Stimulated activated CD4-positive, alpha-beta T cell treated with anti-CD3 and anti-CD28 coated beads, TNF-alpha, amount 100 ng/mL, for 48 hours (primary cell): ENCODE measurements at regions not wholly inside any gene's neighbourhood (a gene's known extent, or its start where the extent isn't known, plus 50 kb on each side); places are given as distances from the start of the nearest gene placed in this dataset.
"Not testable (repeated sequence)": the region's sequence is repeated elsewhere in the genome, so short reads cannot be mapped to it uniquely, and the experiment has no call there.

ENCODE experiments used
- DNase-seq, 3 donors: peaks; one replicate each; pipeline ENCODE4 v3.0.0-alpha.2; 2020; ENCODE audit warnings: low read depth in 3 of 3

DNA sequence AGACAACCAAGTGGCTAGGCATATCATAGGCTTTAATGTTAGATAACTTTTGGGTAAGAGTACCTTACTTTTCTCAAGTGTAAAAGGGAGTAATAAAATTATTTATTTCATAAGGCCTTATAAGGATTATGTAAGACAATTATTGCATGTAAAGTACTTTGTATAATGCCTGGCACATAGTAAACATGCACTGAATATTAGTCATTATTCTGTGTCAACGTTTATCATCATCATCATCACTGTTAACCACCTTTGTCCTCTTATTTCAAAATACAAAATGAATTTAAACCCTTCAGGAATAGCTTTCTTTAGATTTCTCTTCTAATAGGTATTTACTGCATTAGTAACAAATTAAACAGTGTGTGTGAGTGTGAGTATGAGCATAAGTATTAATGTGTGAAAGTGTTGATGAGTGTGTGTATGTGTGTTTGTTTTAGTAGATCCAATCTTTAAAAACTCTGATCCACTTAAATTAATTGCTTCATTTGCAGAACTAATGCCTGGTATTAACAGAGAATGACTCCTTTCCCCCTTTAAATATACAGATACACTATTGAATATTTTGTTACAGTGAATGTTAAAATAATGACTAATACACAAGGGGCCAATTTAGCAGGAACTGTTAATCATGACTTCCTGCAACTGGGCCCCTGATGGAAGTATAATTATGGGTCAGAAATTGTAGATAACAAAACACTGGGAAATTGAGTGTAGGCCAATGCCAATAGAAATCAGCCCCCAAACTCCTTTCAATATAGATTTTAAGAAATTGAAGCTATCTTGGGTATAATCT lies 213.3 kb upstream of the FZD8 start:
- DNase-seq, result no peak

DNA sequence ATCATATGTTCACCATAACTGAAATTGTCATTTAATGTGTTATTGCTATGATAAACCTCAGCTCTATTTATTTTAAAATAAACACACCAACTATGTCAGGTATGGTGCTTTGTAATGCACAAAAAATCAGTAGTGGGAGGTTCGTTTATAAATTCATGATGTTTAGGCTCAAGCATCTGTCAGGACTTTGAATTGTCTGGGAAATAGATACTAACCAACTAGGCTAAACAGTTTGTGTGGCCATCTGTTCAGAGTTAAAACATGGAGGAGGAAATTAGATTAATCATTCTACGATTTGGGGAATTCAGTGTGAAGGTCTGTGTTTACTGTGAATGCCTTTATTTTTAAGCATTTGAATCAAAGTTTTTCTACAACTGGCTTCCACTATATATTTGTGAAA lies 212.6 kb upstream of the FZD8 start:
- DNase-seq, result no peak

DNA sequence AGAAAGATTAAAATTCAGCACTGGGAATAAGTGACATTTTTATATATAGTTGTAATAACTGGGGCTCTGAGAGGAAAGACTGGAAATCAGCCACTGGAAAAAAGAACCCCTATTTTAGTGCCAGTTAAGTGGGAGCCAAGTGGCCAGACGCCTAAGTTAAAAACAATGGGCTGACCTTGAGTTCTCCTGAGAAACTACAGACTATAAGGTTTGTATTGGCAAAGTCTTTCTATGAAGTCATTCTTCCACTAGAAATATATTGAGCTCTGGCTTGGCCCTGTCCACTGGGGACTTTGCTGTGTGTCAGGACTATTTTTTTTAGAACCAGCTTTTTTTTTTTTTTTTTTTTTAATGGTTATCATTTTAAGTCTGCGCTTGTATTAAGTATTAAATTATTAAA lies 210.6 kb upstream of the FZD8 start:
- no peak for DNase-seq

DNA sequence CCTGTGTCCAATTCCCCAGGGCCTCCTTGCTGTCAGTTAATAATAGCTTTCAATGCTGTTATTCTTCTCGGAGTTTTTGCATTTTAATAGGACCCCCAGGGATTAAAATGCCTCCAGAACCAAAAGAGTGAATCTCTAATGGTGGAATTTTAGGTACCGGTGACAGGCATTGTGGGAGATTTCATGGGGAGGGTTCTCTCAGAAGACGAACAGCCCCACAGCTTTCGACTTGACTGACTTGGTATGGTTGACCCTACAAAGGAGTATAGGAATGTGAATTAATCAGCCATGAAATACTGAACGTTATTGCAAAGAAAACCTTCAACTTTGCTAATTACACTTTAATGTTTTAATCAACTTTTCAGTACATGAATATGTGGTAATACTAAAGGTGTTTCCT lies 206.3 kb upstream of the FZD8 start:
- DNase-seq, result no peak

DNA sequence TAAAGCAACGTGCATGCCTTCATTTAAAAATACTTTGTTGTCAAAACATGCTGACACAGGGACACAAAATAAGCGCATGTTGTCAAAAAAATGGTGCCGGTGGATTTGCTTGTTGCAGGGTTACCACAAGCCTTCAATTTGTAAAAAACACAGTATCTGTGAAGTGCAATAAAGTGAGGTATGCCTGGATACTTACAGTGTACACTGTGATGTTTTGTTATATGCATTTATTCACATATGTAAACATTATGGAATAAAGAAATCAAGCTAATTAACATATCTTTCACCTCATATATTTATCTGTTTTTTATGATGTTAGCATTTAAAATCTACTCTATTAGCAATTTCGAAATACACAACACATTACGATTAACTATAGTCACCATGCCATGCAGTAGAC lies 202.6 kb upstream of the FZD8 start:
- no peak for DNase-seq

DNA sequence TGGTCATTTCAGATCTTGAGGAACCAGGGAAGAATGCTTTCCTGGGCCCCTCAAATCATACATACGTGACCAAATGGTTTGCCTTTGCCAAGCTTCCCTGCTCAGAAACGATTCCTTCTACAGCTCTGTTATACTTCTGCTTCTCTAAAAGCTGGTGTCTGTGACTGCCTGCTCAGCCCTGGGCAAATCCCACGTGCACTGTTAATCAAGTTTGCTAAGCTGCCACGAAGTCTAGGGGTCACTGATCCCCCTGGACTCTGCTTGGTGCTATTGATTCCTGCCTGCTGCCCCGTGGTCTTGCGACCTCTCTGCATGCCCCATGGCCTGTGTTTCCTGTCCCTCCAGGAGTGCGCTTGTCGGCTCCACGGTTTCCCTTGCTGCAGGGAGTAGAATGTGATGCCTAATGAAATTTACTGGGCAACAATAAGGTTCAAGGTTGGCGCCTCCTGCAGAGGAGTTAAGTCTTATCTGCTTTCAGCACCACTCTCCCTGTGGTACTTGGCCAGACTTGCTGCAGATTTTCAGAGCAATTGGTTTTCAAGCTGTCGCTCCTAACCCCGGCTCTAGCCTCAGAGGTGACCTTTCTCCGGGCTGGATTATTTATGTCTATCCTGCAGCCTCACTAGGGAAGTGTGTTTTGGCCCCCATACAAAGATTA lies 201.6 kb upstream of the FZD8 start:
- DNase-seq, result no peak

DNA sequence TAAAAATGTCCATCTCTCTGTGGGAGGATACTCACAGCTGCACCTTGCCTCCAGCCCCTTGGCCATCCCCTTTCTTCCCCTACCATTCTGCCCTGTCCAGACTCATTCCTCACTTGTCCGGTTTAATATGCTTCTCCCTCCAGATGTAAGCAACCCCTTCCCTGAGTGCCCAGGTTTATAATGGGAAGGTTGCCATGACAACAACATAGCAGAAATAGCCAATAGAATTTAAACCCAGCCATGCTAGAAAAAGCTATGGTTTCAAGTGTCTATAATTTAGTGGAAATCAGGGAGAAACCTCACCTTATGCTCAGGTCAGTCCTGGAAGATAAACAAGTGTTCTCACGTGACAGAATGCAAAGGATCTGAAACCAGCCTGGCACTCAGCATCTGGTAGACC lies 196.0 kb upstream of the FZD8 start:
- DNase-seq, result no peak

DNA sequence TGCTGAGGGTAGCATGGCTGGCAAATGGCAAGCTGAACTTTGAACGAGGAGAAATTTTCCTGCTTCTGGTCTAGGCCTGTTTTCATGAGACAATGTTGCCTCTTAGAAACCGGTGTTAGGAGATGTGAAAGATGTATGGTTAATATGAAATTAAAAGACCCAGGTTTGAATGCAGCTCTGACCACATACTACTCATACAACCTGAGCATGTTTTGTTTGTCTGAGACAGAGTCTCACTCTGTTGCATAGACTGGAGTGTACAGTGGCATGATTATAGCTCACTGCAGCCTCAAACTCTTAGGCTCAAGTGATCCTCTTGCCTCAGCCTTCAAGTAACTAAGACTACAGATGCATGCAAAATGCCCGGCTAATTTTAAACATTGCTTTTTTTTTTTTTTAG lies 193.4 kb upstream of the FZD8 start:
- DNase-seq, result no peak

DNA sequence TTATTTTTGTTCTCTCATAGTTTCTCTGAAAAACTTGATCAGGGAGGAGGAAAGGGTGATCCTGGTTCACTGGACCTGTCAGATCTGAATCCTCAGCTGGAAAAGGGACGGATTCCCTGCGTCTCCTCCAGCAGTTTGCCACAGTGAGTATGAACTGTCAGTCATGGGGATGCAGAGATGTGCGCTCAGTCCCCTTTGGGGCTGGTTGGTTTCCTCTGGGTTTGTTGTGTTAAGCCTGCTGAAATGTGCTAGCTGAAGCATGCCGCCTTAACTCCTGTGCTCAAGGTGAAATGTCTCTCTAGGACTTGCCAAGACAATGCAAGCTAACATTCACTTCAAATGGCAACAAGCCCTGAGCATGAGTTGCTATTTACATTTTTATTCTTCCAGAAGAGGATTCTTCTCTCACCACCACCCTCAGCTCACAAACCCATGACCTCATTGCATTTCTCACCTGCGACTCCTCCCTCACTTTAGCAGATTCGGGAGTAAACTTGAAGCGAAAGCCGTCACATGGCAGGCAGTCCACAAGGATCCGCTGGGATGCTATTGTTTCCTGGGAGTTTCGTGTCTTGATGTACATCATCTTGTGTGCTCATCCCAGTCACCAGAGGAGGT lies 192.9 kb upstream of the FZD8 start:
- no peak for DNase-seq

DNA sequence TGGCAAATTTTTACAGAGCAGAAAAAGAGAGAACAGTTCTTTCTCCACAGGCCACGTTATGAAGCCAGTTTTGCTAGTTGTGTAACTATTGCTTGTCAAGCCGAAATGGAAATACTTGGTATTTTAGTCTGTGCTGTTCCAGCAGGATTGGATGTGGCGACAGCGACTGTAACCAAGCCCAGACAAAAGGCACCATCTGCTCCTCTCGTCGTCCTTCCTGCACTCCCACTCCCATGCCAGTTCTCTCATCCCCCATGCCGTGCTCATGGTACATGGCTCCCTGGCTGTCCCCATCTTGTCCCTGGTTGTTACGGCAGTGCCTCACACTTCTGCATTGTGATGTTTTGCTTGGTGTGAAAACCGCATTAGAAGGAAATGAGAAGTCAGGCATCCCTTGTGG lies 185.7 kb upstream of the FZD8 start:
- no peak for DNase-seq

DNA sequence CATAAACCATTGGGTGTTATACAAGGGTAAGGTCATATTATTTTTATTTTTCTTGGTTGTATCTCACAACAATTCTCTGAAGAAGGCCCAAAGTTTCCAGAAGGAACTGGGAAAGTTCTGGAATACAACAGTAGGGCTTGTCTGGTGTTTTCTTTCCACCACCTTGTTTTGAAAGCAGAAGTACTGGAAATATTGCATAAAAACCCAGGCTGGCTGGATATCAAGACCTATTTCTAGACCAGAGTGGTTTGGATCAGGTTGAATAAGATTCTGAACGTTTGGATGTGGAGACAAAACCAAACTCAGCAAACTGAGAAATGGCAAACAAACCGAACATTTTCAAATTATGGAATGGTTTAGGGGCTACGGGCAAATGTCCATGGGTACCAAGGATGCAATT lies 182.6 kb upstream of the FZD8 start:
- DNase-seq, result no peak

DNA sequence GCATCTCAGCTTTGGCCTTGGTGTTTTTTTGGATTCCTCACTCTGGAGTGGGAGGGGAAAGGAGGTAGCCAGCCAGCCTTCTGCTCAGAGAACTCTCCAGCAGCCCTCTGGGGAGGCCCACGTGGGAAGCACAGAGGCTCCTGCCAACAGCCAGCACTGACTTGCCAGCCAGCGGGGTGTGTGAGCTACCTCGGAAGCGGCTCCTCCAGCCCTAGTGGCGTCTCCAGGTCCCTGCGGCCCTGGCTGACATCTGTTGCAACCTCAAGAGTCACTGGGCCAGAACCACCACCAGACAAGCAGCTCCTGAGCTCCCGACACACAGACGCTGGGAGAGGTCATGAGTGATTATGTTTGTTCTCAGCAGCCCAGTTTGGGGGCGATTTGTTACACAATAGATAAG lies 180.2 kb upstream of the FZD8 start:
- no peak for DNase-seq

DNA sequence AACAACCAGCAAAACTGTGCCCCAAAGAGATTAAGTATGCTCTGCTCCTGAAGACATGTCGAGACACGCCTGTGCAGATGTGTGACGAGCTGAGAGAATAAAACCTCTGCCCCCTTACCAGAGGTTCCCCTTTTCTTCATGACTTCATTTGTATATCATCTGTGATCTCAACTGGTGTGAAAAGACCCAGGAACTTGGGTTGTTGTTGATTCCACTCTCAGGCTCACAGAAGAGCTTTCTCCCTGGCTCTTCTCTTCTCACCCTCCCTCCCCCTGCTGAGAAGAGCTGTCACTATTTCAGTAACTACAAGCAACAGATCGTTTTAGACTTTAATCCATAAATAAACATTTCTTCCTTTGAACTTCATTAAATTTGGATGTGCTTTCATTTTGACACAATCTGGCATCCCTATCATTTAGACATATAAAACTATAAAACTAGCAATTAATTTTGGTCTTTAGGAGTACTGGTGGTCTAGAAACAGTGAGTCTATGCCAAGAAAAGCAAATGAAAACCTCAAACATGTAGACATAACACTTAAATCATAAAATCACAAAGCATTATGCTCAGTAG lies 179.3 kb upstream of the FZD8 start:
- no peak for DNase-seq

DNA sequence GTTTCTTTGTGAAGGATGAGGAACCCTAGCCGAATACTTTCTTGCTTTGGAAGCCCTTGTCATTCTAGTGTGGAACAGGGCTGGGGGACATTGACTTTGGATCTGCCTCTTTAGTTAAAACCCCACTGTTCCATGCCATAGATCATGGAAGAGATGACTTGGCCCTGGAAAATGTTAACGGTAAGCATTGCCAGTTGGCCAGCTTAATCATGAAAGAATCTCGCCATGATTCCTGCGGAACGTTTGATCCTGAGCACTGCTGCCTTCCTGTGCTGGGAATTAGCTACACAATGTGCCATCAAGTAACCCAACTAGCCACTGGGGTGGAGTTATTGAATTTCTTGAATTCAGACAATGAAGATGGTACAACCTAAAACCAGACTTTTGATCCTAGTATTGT lies 177.6 kb upstream of the FZD8 start:
- no peak for DNase-seq

DNA sequence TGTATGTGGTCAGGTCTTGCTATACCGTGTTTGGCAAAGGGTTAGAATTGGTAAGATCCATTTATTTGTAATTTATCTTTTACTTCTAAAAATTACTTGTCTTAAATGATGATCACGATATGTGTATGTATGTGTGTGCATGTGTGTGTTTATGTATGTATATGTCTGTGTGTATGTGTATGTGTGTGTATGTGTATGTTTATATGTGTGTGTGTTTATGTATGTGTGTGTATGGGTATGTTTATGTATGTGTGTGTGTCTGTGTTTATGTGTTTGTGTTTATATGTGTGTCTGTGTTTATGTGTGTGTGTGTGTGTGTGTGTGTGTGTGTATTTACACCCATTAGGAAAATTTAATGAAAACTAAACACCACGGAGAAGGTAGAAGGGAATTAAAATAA lies 176.9 kb upstream of the FZD8 start:
- no peak for DNase-seq

DNA sequence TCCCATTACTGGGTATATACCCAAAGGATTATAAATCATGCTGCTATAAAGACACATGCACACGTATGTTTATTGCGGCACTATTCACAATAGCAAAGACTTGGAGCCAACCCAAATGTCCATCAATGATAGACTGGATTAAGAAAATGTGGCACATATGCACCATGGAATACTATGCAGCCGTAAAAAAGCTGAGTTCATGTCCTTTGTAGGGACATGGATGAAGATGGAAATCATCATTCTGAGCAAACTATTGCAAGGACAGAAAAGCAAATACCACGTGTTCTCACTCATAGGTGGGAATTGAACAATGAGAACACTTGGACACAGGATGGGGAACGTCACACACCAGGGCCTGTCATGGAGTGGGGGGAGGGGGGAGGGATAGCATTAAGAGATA lies 175.0 kb upstream of the FZD8 start:
- DNase-seq, result not testable (repeated sequence)

DNA sequence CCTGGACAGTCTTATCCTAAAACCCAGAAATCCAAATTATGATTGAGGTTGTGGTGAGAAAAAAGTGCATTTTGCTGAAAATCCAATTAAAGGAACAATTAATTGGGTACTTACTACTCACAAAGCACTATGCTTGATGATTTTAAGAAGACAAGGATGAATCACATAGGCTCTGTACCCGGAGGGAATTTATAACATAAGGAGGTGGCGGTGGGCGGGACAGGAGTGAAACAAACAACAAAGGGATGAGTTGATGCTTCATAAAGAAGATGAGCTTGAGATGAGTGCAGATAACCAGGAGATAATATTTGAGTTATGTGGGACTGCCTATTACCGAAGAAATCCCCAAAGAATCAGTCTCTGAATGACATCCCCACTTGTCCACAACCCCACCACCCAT lies 171.1 kb upstream of the FZD8 start:
- DNase-seq, result no peak

DNA sequence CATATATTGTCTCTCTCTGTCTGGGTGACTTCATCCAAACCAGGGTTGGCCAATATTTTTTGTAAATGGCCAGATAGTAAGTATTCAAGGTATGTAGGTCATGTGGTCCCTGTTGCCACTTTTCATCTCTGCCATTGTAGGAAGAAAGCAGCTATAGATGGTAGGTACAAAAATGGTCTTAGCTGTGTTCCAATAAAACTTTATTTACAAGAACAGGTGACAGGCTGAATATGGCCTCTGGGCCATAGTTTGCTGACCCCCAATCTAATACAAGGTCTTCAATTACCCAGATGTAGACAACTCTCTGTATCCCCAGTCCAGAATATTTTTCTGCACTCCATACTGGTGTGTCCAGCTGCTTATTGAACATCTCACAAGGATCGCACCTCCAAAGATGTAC lies 166.2 kb upstream of the FZD8 start:
- DNase-seq, result no peak

DNA sequence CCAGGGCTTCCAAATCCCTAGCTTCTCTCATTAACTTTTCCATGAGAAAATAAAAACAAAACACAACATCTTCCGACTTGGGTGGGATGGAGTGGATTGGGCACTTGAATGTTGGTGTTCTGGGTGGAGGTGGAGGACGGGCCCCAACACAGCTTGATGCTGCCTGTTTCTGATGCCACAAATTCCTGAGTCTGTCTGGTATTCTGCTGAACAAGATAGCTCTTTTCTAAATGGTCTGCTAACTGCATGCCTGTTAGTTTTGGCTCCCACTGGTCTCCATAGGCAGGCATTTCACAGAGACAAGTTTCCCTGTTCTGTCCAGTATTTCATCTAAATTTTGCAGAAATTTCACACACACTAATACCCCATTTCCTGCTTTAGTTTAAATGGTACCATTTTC lies 160.9 kb upstream of the FZD8 start:
- no peak for DNase-seq

DNA sequence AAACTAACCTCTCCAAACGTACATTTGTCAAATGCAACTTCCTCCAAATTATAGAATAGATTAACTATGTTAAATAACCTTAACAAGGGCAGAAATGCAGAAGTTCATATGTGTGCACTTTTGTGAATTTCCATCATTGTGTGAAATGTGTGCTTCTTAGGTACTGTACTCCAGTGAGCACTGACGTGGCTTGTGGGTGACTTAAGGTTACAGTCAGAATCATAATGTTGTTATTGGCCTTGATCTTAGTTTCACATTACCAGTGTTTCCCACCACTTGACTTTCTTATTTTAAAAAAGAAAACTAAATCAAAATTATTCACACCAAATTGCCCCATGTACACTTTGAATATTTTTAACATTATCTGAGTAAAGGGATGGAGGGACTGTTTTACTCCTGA lies 155.1 kb upstream of the FZD8 start:
- DNase-seq, result no peak

DNA sequence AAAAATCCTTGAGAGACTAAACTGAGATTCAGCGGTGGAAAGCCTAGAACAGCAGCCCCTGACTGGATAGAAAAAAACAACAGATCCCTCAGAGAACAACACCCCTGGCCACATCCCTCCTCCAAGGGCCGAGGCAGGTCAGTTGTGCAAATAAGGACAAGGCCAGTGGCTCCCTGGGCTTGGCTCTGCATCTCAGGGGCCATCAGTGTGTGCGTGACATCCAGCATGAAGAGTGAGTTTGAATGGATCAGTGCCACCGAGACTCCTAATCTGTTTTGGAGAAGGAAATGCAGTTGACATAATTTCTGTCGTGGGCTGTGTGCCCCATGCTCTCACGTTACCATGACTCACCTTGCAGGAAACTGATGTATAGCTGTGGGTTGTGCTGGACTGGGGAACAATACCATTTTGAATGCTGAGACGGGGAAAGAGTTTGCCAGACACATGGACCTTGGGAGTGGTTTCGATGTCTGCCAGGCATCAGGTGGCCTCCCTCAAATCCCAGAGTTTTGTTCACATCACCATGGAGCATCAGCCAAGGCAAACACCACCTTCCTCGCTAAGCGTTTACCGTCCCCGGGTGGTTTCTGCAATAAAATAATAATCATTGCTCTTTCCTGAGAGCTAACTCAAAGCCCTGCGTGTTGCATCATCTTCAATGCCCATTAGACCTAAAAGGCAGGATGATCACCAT lies 153.2 kb upstream of the FZD8 start:
- DNase-seq, result no peak

DNA sequence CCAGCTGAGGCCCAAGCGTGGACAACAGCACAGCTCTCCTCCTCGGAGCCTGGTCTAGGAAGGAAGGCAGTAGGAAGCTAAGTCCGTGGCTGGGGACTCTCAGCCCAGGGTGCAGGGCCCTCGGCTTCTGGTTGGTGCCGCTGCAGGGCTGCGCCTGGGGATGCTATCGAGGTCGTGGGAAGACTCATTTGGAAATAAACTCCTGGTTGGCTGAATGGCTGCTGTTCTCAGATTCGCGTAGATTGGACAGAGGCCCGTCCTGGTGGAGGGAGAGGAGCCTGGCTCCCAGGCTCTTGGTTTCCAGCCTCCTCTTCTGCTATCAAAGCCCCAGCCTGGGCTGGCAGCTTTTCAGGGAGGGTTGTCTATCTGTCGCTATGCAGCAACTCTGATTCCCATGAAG lies 152.6 kb upstream of the FZD8 start:
- DNase-seq, result no peak
